GM19043 (cell line): ENCODE measurements at regions not wholly inside any gene's neighbourhood (a gene's known extent, or its start where the extent isn't known, plus 50 kb on each side); places are given as distances from the start of the nearest gene placed in this dataset.

Experiments used
- ATAC-seq: cut with Tn5 transposase; IDR thresholded peaks from one replicate; pipeline ENCODE4 v1.9.1; 2021; ENCODE audit warnings: low read depth; ENCODE audit not compliant: unreplicated experiment

GRCh38 chr4:53821179-53821851 lies 230.0 kb upstream of the LNX1 start:
- ATAC-seq: no peak

GRCh38 chr4:53818104-53818503 lies 226.8 kb upstream of the LNX1 start:
- no peak for ATAC-seq

- no peak for ATAC-seq
These were observed 225.3 kb upstream of the LNX1 start for GRCh38 chr4:53816561-53816960.

GRCh38 chr4:53815281-53815680 lies 224.0 kb upstream of the LNX1 start:
- no peak for ATAC-seq

- no peak for ATAC-seq
These were observed 222.7 kb upstream of the LNX1 start for GRCh38 chr4:53813998-53814397.

- ATAC-seq: no peak
These were observed 219.4 kb upstream of the LNX1 start for GRCh38 chr4:53810643-53811042.

- ATAC-seq: no peak
These were observed 218.5 kb upstream of the LNX1 start for GRCh38 chr4:53809816-53810215.

GRCh38 chr4:53805291-53805690 lies 214.0 kb upstream of the LNX1 start:
- no peak for ATAC-seq

GRCh38 chr4:53804719-53805118 lies 213.4 kb upstream of the LNX1 start:
- ATAC-seq: peak; percentile 59

- ATAC-seq: no peak
These were observed 211.2 kb upstream of the LNX1 start for GRCh38 chr4:53802500-53802899.

- no peak for ATAC-seq
These were observed 210.1 kb upstream of the LNX1 start for GRCh38 chr4:53801373-53801772.

GRCh38 chr4:53800741-53801140 lies 209.5 kb upstream of the LNX1 start:
- no peak for ATAC-seq

GRCh38 chr4:53793096-53793495 lies 201.8 kb upstream of the LNX1 start:
- ATAC-seq: no peak

- ATAC-seq: no peak
These were observed 199.0 kb upstream of the LNX1 start for GRCh38 chr4:53790286-53790685.

GRCh38 chr4:53788621-53789020 lies 197.3 kb upstream of the LNX1 start:
- no peak for ATAC-seq

- ATAC-seq: no peak
These were observed 196.7 kb upstream of the LNX1 start for GRCh38 chr4:53788011-53788410.

GRCh38 chr4:53786632-53787031 lies 195.3 kb upstream of the LNX1 start:
- no peak for ATAC-seq

- no peak for ATAC-seq
These were observed 194.7 kb upstream of the LNX1 start for GRCh38 chr4:53785996-53786395.

- ATAC-seq: no peak
These were observed 192.8 kb upstream of the LNX1 start for GRCh38 chr4:53784112-53784511.

- ATAC-seq: no peak
These were observed 192.0 kb upstream of the LNX1 start for GRCh38 chr4:53783208-53783859.

GRCh38 chr4:53782458-53782845 lies 191.2 kb upstream of the LNX1 start:
- no peak for ATAC-seq

GRCh38 chr4:53781629-53782457 lies 190.6 kb upstream of the LNX1 start:
- ATAC-seq: no peak
